Fibroblast of pulmonary artery (primary cell): ENCODE measurements at regions not wholly inside any gene's neighbourhood (a gene's known extent, or its start where the extent isn't known, plus 50 kb on each side); places are given as distances from the start of the nearest gene placed in this dataset.
"Not testable (repeated sequence)": the region's sequence is repeated elsewhere in the genome, so short reads cannot be mapped to it uniquely, and the experiment has no call there.

Experiments used
- DNase-seq: peaks from one replicate; pipeline ENCODE4 v3.0.0-alpha.2; 2010; ENCODE audit warnings: low read depth
- H3K4me3 ChIP-seq: replicated peaks from 2 replicates; pipeline ENCODE4 v1.5.1; 2011; ENCODE audit warnings: low read depth, mild to moderate bottlenecking, control low read depth, low read length, moderate library complexity
- CTCF ChIP-seq: IDR thresholded peaks from 2 replicates; pipeline ENCODE4 v1.5.1; 2011; ENCODE audit warnings: mild to moderate bottlenecking, control low read depth, low read length, inconsistent platforms; ENCODE audit errors: missing control alignments

- no peak for DNase-seq
- H3K4me3 ChIP-seq: no peak overlapping the region
- no peak for TF ChIP-seq CTCF
These were observed 76.1 kb upstream of the PRL start for GRCh38 chr6:22372922-22373321.

GRCh38 chr6:22374950-22375349 lies 78.1 kb upstream of the PRL start:
- not testable (repeated sequence) for DNase-seq, H3K4me3 ChIP-seq

- not testable (repeated sequence) for H3K4me3 ChIP-seq, DNase-seq
These were observed 79.5 kb upstream of the PRL start for GRCh38 chr6:22376293-22376692.

GRCh38 chr6:22378536-22378935 lies 81.7 kb upstream of the PRL start:
- DNase-seq, H3K4me3 ChIP-seq: not testable (repeated sequence)

GRCh38 chr6:22380236-22380635 lies 83.4 kb upstream of the PRL start:
- H3K4me3 ChIP-seq: no peak overlapping the region
- no peak for TF ChIP-seq CTCF
- DNase-seq: no peak

- H3K4me3 ChIP-seq: no peak overlapping the region
- no peak for DNase-seq
- TF ChIP-seq CTCF: no peak
These were observed 85.2 kb upstream of the PRL start for GRCh38 chr6:22381845-22382544.

- DNase-seq: no peak
- H3K4me3 ChIP-seq: no peak overlapping the region
- TF ChIP-seq CTCF: no peak
These were observed 86.2 kb upstream of the PRL start for GRCh38 chr6:22383016-22383415.

- DNase-seq: no peak
- H3K4me3 ChIP-seq: no peak overlapping the region
- TF ChIP-seq CTCF: no peak
These were observed 95.9 kb upstream of the PRL start for GRCh38 chr6:22392711-22393110.

- DNase-seq: no peak
- H3K4me3 ChIP-seq: no peak overlapping the region
- no peak for TF ChIP-seq CTCF
These were observed 97.9 kb upstream of the PRL start for GRCh38 chr6:22394691-22395090.
